ENCODE measurements at regions not wholly inside any gene's neighbourhood (a gene's known extent, or its start where the extent isn't known, plus 50 kb on each side); places are given as distances from the start of the nearest gene placed in this dataset.

DNA sequence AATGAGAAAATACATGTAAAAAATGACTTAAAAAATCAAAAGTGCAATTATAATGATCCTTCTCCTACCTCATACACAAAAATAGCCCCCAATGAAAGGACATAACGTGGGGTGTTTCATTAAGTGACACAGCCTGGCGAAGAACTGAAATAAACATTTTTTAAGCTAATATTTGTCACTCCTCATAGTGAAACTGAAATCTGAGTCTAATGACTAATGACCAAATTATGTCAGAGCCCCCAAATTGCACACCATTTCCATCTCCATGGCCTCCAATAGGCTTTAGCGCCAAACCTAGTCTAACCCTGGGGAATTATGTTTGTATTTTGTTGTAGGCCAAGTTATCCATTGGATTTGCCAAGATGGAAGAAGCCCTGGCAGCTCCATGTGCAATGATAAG, 119.1 kb downstream of the WT1 start:
- Histone ChIP-seq H3K4me1 (no peaks in the 10 kb centered on the region), H3K4me3 (no peak overlapping the region), H3K27ac (no peak overlapping the region), H3K36me3 (no peaks in the 10 kb centered on the region), H3K9me3 (no peaks in the 10 kb centered on the region), H3K27me3 (no peaks in the 10 kb centered on the region)
- intact Hi-C loops (cut with DNase I): no loop called here
- no peak for DNase-seq (ENCODE audit: extremely low spot score in 2 of 2)
- no peak for TF ChIP-seq POLR2A (IDR thresholded peaks at IDR 0.05)
- TF ChIP-seq POLR2AphosphoS5 (IDR thresholded peaks at IDR 0.05; ENCODE audit: insufficient read depth in 1 of 2, low read depth in 1 of 2): no peak

GRCh38 chr11:32316858-32317642, 118.3 kb downstream of the WT1 start:
- DNase-seq (ENCODE audit: extremely low spot score in 2 of 2): no peak
- intact Hi-C loops (cut with DNase I): no loop called here

GRCh38 chr11:32317643-32318042, 117.7 kb downstream of the WT1 start:
- no peaks in the 10 kb centered on the region for H3K9me3 ChIP-seq
- intact Hi-C loops (cut with DNase I): no loop called here
- no peaks in the 10 kb centered on the region for H3K4me1 ChIP-seq
- H3K27ac ChIP-seq: no peak overlapping the region
- H3K4me3 ChIP-seq: no peak overlapping the region
- H3K36me3 ChIP-seq: no peaks in the 10 kb centered on the region
- H3K27me3 ChIP-seq: no peaks in the 10 kb centered on the region
- DNase-seq (ENCODE audit: extremely low spot score in 2 of 2): no peak
- TF ChIP-seq, protein P1, sequence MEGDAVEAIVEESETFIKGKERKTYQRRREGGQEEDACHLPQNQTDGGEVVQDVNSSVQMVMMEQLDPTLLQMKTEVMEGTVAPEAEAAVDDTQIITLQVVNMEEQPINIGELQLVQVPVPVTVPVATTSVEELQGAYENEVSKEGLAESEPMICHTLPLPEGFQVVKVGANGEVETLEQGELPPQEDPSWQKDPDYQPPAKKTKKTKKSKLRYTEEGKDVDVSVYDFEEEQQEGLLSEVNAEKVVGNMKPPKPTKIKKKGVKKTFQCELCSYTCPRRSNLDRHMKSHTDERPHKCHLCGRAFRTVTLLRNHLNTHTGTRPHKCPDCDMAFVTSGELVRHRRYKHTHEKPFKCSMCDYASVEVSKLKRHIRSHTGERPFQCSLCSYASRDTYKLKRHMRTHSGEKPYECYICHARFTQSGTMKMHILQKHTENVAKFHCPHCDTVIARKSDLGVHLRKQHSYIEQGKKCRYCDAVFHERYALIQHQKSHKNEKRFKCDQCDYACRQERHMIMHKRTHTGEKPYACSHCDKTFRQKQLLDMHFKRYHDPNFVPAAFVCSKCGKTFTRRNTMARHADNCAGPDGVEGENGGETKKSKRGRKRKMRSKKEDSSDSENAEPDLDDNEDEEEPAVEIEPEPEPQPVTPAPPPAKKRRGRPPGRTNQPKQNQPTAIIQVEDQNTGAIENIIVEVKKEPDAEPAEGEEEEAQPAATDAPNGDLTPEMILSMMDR (IDR thresholded peaks at IDR 0.05): no peak

More at GRCh38 chr11:32316858-32317642, 118.3 kb downstream of the WT1 start:
- Histone ChIP-seq H3K27ac (no peak overlapping the region), H3K4me3 (no peak overlapping the region), H3K36me3 (no peaks in the 10 kb centered on the region), H3K4me1 (no peaks in the 10 kb centered on the region), H3K27me3 (no peaks in the 10 kb centered on the region), H3K9me3 (no peaks in the 10 kb centered on the region)
- no peak for TF ChIP-seq POLR2AphosphoS5 (IDR thresholded peaks at IDR 0.05; ENCODE audit: insufficient read depth in 1 of 2, low read depth in 1 of 2)
- TF ChIP-seq, protein P1 (IDR thresholded peaks at IDR 0.05): no peak
- no peak for TF ChIP-seq POLR2A (IDR thresholded peaks at IDR 0.05)

- Histone ChIP-seq H3K9me3 (no peaks in the 10 kb centered on the region), H3K4me3 (no peak overlapping the region), H3K27ac (no peak overlapping the region), H3K36me3 (no peaks in the 10 kb centered on the region), H3K4me1 (no peaks in the 10 kb centered on the region), H3K27me3 (no peaks in the 10 kb centered on the region)
- intact Hi-C loops (cut with DNase I): no loop called here
- TF ChIP-seq, protein P1 (IDR thresholded peaks at IDR 0.05): no peak
- no peak for TF ChIP-seq POLR2A (IDR thresholded peaks at IDR 0.05)
- TF ChIP-seq POLR2AphosphoS5 (IDR thresholded peaks at IDR 0.05; ENCODE audit: insufficient read depth in 1 of 2, low read depth in 1 of 2): no peak
- DNase-seq (ENCODE audit: extremely low spot score in 2 of 2): no peak
These were observed 117.0 kb downstream of the WT1 start for GRCh38 chr11:32318071-32319055.

DNA sequence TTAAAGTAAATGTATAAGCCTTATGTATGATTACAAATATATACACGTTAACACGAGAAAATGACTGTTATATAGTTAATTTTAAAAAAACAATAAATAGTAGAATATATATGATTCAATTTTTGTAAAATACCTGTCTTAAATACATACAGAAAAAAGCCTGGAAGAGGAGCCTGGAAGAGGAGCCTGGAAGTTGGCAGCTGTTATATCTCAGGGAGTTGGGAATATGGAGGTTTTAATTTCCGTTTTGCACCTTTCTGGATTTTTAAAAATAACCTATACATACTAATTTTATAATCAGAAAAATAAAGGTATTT, 111.6 kb downstream of the WT1 start:
- intact Hi-C loops (cut with DNase I): loop anchor here (10.0 kb wide), 1 partner anchor 111 kb away; the partner anchor contains the start of gene WT1
- H3K27ac ChIP-seq: no peak overlapping the region
- no peaks in the 10 kb centered on the region for H3K36me3 ChIP-seq
- TF ChIP-seq POLR2AphosphoS5 (IDR thresholded peaks at IDR 0.05; ENCODE audit: insufficient read depth in 1 of 2, low read depth in 1 of 2): no peak
- no peak for TF ChIP-seq POLR2A (IDR thresholded peaks at IDR 0.05)
- TF ChIP-seq, protein P1 (IDR thresholded peaks at IDR 0.05): no peak
- no peaks in the 10 kb centered on the region for H3K27me3 ChIP-seq
- no peaks in the 10 kb centered on the region for H3K9me3 ChIP-seq
- no peak overlapping the region for H3K4me3 ChIP-seq
- H3K4me1 ChIP-seq: no peaks in the 10 kb centered on the region
- no peak for DNase-seq (ENCODE audit: extremely low spot score in 2 of 2)
